GM21367 (cell line): ENCODE measurements at regions not wholly inside any gene's neighbourhood (a gene's known extent, or its start where the extent isn't known, plus 50 kb on each side); places are given as distances from the start of the nearest gene placed in this dataset.
A peak's percentile ranks its signal among the peaks of the same experiment; 100 is the strongest.
"Not testable (repeated sequence)": the region's sequence is repeated elsewhere in the genome, so short reads cannot be mapped to it uniquely, and the experiment has no call there.

Source experiments
- ATAC-seq: cut with Tn5 transposase; IDR thresholded peaks from one replicate; pipeline ENCODE4 v1.9.1; 2021; ENCODE audit not compliant: unreplicated experiment

- ATAC-seq, result no peak
Observed at GRCh38 chr12:97977870-97978405, 515.3 kb downstream of the RMST start.

DNA sequence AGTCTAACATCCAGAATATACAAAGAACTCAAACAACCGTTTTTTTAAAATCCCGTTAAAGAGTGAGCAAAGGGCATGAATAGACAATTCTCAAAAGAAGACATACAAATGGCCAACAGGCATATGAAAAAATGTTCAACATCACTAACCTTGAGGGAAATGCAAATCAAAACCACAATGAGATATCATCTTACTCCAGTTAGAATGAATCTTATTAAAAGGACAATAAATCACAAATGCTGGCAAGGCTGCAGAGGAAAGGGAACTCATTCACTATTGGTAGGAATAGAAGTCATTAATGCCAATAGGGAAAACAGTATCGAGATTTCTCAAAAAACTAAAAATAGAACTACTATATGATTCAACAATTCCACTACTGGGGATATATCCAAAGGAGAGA lies 520.1 kb downstream of the RMST start:
- no peak for ATAC-seq

- no peak for ATAC-seq
Observed at GRCh38 chr12:97983796-97984195, 521.2 kb downstream of the RMST start.

- no peak for ATAC-seq
Observed at GRCh38 chr12:97984436-97984835, 521.8 kb downstream of the RMST start.

- ATAC-seq, result no peak
Observed at GRCh38 chr12:97984974-97985580, 522.5 kb downstream of the RMST start.

DNA sequence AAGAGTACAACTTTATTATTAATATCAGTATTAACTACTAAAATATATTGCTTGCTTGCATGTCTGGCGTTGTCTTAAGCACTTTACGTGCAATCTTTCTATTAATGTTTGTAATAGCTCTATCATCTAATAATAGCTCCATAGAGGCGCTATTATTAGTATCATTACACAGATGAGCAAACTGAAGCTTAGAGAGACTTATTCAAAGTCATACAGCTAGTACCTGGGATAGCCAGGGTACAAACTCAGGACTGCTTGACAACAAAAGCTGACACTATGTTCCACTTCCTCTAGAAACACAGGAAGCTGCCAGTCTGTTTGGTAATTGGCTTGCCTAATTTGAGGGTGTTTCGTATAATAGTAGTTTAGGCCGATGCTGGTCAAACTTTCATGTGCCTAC lies 523.2 kb downstream of the RMST start:
- no peak for ATAC-seq

DNA sequence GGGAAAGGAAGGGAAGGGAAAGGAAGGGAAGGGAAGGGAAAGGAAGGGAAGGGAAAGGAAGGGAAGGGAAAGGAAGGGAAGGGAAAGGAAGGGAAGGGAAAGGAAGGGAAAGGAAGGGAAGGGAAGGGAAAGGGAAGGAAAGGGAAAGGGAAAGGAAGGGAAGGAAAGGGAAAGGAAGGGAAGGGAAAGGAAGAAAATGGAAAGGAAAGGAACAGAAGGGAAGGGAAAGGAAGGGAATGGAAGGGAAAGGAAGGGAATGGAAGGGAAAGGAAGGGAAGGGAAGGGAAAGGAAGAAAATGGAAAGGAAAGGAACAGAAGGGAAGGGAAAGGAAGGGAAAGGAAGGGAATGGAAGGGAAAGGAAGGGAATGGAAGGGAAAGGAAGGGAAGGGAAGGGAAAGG lies 526.0 kb downstream of the RMST start:
- ATAC-seq, result not testable (repeated sequence)

- ATAC-seq, result no peak
Observed at GRCh38 chr12:97989366-97989940, 525.9 kb upstream of the TMPO start.

GRCh38 chr12:97994746-97995484 lies 520.5 kb upstream of the TMPO start:
- ATAC-seq, result no peak

DNA sequence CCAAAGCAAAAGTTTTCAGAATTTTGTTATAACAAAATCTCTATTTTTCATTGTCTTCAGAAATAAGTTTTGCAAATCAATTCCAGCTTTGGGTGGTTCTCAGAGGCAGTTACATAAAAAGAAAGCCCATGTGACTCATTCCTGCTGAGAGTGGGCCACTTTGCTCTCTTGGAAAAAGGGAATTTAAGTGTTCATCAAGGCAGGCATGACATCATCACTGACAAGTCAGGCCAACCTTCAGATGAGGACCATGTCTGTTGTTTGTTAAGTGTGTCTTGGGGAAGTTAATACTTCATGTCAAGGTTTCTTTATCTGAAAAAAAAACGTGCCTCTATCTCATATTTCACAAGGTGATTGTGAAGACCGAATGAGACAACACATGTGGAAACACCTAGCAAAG lies 519.8 kb upstream of the TMPO start:
- ATAC-seq, result no peak

DNA sequence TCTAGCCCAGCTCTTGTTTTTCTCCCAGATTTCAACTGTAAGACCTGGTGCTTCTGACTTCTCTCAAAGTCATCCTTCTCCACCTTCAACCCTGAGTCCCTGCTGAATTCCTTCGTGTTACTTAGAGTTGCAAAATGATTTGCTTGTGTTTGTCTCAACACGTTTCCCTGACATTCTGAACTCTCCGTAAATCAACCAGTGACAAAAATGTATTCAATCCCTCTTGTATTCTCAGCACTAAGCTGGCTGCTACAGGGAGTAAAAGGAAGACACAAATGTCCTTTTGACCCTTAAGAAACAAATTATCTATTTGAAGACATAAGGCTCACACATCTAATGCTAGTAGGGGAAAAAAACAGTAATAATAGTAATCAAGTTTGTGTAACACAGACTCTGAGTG lies 514.0 kb upstream of the TMPO start:
- ATAC-seq, result no peak

- peak; percentile 91 for ATAC-seq
Observed at GRCh38 chr12:98002887-98003493, 512.4 kb upstream of the TMPO start.

DNA sequence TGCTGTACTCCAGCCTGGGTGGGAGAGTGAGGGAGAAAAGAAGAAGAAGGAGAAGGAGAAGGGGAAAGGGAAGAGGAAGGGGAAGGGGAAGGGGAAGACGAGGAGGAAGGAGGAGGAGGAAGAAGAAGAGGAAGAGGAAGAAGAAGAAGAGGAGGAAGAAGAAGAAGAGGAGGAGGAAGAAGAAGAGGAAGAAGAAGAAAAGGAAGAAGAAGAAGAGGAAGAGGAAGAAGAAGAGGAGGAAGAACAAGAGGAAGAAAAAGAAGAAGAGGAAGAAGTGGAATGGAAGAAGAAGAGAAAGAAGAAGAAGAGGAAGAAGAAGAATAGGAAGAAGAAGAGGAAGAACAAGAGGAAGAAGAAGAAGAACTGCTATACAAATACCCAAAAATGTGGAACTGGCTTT lies 507.4 kb upstream of the TMPO start:
- ATAC-seq, result no peak

DNA sequence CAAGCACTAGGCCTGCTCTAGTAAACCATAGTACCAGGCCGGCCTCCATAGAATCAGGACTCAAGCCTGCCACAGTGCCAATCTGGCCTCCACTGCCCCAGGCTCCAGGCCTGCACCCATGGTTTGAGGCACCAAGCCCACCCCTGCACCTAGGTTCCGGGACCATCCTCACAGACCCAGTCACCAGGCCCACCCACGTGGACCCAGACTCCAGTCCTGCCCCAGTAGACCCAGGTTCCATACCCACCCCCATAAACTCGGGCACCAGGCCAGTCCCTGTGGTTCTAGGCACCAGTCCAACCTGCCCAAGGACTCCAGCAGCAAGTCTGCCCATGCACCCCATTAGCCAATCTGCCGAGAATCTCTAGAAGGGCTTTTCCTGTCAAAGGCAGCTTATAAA lies 501.8 kb upstream of the TMPO start:
- no peak for ATAC-seq

DNA sequence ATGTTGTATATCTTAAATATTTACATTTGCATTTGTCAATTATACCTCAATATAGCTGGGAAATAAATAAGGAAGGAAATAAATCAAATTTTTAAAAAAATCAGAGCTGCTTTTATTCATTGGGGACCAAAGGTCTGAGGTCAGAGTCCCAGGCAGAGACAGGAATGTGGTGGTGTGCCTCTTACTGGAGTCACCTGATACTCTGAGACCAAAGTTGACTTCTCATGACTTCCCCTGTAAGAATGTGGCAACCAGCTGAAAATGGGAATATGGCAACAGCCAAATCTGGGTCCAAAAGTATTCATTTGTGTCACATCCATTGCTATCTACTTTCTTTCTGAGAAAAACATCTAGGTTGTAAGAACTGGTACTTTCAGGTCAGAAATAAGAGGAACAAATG lies 496.6 kb upstream of the TMPO start:
- no peak for ATAC-seq

DNA sequence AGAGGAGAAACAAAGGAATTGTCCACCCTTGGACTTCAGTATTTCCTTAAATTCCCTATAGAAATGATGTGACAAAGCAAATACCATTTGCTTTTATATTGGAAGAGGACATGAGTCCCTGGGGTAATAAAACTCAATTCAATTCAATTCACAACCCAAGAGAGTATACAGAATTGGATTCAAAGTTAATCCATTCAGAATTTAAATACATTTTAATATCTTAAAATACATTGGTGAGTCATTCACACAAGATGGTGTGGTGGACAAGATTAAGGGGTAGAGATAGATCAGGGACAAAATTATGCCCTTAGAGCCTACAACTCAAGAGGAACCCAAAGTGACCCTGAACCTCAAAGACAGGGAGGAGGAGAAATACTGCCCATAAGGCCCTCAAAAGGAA lies 495.0 kb upstream of the TMPO start:
- ATAC-seq, result no peak

GRCh38 chr12:98022961-98023360 lies 492.4 kb upstream of the TMPO start:
- ATAC-seq, result no peak

DNA sequence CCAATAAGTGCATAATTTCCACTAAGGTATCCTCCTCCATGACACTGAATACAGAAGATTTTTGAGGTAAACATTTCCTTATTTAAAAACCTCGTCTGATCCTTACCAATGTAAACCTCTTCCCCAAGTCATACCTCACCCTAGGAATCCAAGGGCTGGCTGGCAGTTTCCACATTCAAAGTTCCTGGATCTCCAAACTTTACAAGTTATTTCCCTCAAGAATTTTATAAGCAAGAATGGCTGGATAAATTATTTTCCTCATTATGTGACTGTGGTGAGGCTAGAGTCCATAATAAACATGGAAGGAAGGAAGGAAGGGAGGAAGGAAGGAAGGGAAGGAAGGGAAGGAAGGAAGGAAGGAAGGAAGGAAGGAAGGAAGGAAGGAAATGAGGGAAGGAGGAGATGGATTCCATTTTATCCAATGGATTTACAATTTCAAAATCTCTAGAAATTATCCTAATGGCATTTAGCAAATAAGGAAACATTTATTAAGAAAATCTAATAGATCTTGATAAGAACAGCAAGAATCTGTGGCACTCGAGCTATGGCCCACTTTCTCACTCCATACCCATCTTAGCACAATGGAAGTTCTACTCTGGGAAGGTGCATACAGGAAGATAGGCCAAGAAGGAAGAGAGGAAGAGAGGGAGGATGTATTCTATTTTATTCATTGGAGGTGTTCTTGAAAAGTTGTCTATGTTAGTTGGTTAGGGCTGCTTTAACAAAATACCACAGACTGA lies 477.8 kb upstream of the TMPO start:
- no peak for ATAC-seq

GRCh38 chr12:98042668-98043067 lies 472.7 kb upstream of the TMPO start:
- no peak for ATAC-seq

- ATAC-seq, result no peak
Observed at GRCh38 chr12:98045395-98045794, 470.0 kb upstream of the TMPO start.

GRCh38 chr12:98048326-98048725 lies 467.1 kb upstream of the TMPO start:
- no peak for ATAC-seq
